GM12878 (cell line): ENCODE measurements at regions not wholly inside any gene's neighbourhood (a gene's known extent, or its start where the extent isn't known, plus 50 kb on each side); places are given as distances from the start of the nearest gene placed in this dataset.

Experiments used
- ATAC-seq: fragments of 200-7000 bp; cut with Tn5 transposase; 3 replicates; pipeline ENCODE4 v1.9.1; 2020; ENCODE audit warnings: mild to moderate bottlenecking, moderate library complexity
- BruUV-seq: library from RNA; stranded (reverse); fragments of 400-500 nt; replicated peaks from 2 replicates; lab custom pipeline; 2021; lab: Mats Ljungman, UMichigan
- CTCF ChIA-PET: fragments of 300-600 bp; sonication (Branson Sonifier 250); formaldehyde crosslinking; extraction: SDS; loops from one replicate; lab custom pipeline; 2021; ENCODE audit warnings: inconsistent platforms; lab: Yijun Ruan, JAX
- POLR2A ChIA-PET: fragments of 350-600 bp; formaldehyde crosslinking; extraction: SDS; loops from one replicate; lab custom pipeline; 2021; ENCODE audit warnings: inconsistent platforms; lab: Charles Lee
- RAD21 ChIA-PET: fragments of 300-600 bp; sonication (Branson Sonifier 250); formaldehyde crosslinking; loops from one replicate; lab custom pipeline; 2023; ENCODE audit warnings: antibody characterized with exemption; ENCODE audit not compliant: unreplicated experiment; lab: Charles Lee
- SMC1A ChIA-PET: fragments of 300-600 bp; sonication (Branson Sonifier 250); formaldehyde crosslinking; loops from one replicate; lab custom pipeline; 2023; ENCODE audit not compliant: unreplicated experiment, uncharacterized antibody; lab: Charles Lee
- DNase-seq: peaks from one replicate; pipeline ENCODE4 v3.0.0-alpha.2; 2011; ENCODE audit warnings: low read depth, low spot score
- FAIRE-seq: peaks from 3 replicates; lab custom pipeline; 2011; peaks lifted over from hg19 to GRCh38; lab: Jason Lieb, UNC
- H2AFZ ChIP-seq: 2 replicates; pipeline ENCODE4 v1.6.0; 2011; ENCODE audit warnings: low read depth, low read length, control low read depth; ENCODE audit not compliant: control insufficient read depth
- H3K27ac ChIP-seq: 2 replicates; pipeline ENCODE4 v1.5.1; 2011; ENCODE audit warnings: control low read depth; ENCODE audit not compliant: control insufficient read depth, insufficient read depth
- H3K27me3 ChIP-seq, 2 experiments: replicated peaks in 1 of 2; 2 replicates each; pipeline versions ENCODE4 v1.6.0 to v1.6.1; 2011; ENCODE audit warnings: low read length in 1 of 2; ENCODE audit not compliant: control insufficient read depth in 2 of 2, insufficient read depth in 2 of 2
- H3K36me3 ChIP-seq, 2 experiments: 2 replicates each; pipeline ENCODE4 v1.5.1; 2011; ENCODE audit warnings: low read length in 1 of 2; ENCODE audit not compliant: control insufficient read depth in 2 of 2, insufficient read depth in 2 of 2
- H3K4me1 ChIP-seq: 2 replicates; pipeline ENCODE4 v1.6.1; 2011; ENCODE audit warnings: mild to moderate bottlenecking, low read length, moderate library complexity, mixed read lengths; ENCODE audit not compliant: control insufficient read depth, insufficient read depth
- H3K4me2 ChIP-seq: 2 replicates; pipeline ENCODE4 v1.6.0; 2011; ENCODE audit warnings: control low read depth; ENCODE audit not compliant: control insufficient read depth, insufficient read depth
- H3K4me3 ChIP-seq: fragments of 200-600 bp; sonication (generic); 2 replicates; pipeline ENCODE4 v1.5.1; 2016
- H3K79me2 ChIP-seq: 2 replicates; pipeline ENCODE4 v1.6.0; 2011; ENCODE audit warnings: low read length; ENCODE audit not compliant: control insufficient read depth, insufficient read depth
- H3K9ac ChIP-seq: 2 replicates; pipeline ENCODE4 v1.8.0; 2011; ENCODE audit warnings: low read length, control low read depth, mixed read lengths; ENCODE audit not compliant: control insufficient read depth, insufficient read depth
- H3K9me3 ChIP-seq: replicated peaks from 3 replicates; pipeline ENCODE4 v1.5.1; 2011; ENCODE audit warnings: mild to moderate bottlenecking, low read length; ENCODE audit not compliant: control insufficient read depth, insufficient read depth
- H4K20me1 ChIP-seq: 2 replicates; pipeline ENCODE4 v1.6.0; 2011; ENCODE audit not compliant: control insufficient read depth, insufficient read depth
- CBFB ChIP-seq: IDR thresholded peaks from 2 replicates; pipeline ENCODE4 v1.6.1; 2016; ENCODE audit warnings: antibody characterized with exemption, low read depth
- CEBPB ChIP-seq, 2 experiments: fragments of 150-350 bp in 1 of 2; IDR thresholded peaks; 2 replicates each; pipeline ENCODE4 v1.6.1; 2012 to 2014; ENCODE audit warnings: low read depth in 2 of 2, low read length in 2 of 2, borderline replicate concordance in 1 of 2, inconsistent platforms in 1 of 2
- GABPA ChIP-seq: IDR thresholded peaks from 2 replicates; pipeline ENCODE4 v1.6.1; 2014; ENCODE audit warnings: antibody characterized with exemption, low read depth, mild to moderate bottlenecking, inconsistent platforms
- MYB ChIP-seq: fragments of 150-350 bp; IDR thresholded peaks from 2 replicates; pipeline ENCODE4 v1.6.1; 2014; ENCODE audit warnings: mild to moderate bottlenecking, low read depth, low read length, borderline replicate concordance
- NBN ChIP-seq: fragments of 450-650 bp; IDR thresholded peaks from 2 replicates; pipeline ENCODE4 v1.6.1; 2016
- NFXL1 ChIP-seq: fragments of 450-650 bp; IDR thresholded peaks from 2 replicates; pipeline ENCODE4 v1.6.1; 2017; ENCODE audit warnings: antibody characterized with exemption, mild to moderate bottlenecking, borderline replicate concordance
- NR2C2 ChIP-seq: IDR thresholded peaks from 2 replicates; pipeline ENCODE4 v1.6.1; 2011; ENCODE audit warnings: borderline replicate concordance, low read depth; ENCODE audit not compliant: control insufficient read depth, insufficient read length
- POLR2AphosphoS2 ChIP-seq: IDR thresholded peaks from 2 replicates; pipeline ENCODE4 v1.6.1; 2011; ENCODE audit warnings: low read depth, mild to moderate bottlenecking, low read length, improper control_type of control experiment, moderate library complexity
- SMAD5 ChIP-seq: IDR thresholded peaks from 2 replicates; pipeline ENCODE4 v1.6.1; 2016; ENCODE audit warnings: antibody characterized with exemption, low read depth
- SMARCA5 ChIP-seq: fragments of 450-650 bp; IDR thresholded peaks from 2 replicates; pipeline ENCODE4 v1.6.1; 2017; ENCODE audit warnings: mild to moderate bottlenecking
- SUZ12 ChIP-seq: fragments of 200-600 bp; sonication (generic); IDR thresholded peaks from one replicate; pipeline ENCODE4 v1.6.1; 2018; ENCODE audit warnings: antibody characterized with exemption, mild to moderate bottlenecking; ENCODE audit not compliant: unreplicated experiment
- TAF1 ChIP-seq: IDR thresholded peaks from 2 replicates; pipeline ENCODE4 v1.6.1; 2011; ENCODE audit warnings: mild to moderate bottlenecking, low read depth, low read length, borderline replicate concordance
- ZSCAN29 ChIP-seq: fragments of 450-650 bp; IDR thresholded peaks from 2 replicates; pipeline ENCODE4 v1.6.1; 2017; ENCODE audit warnings: mild to moderate bottlenecking, moderate library complexity
- WGBS: methylation state at CpG from one replicate; pipeline ENCODE4 v1.1.6; 2016; ENCODE audit warnings: low lambda C conversion rate; ENCODE audit not compliant: insufficient replicate concordance, insufficient coverage; ENCODE audit errors: missing lambda C conversion rate; 5-methylcytosine and 5-hydroxymethylcytosine counted together
- in situ Hi-C: fragments of 300-500 bp; cut with MboI; formaldehyde crosslinking; loops from 9 replicates; pipeline ENCODE4 v1.14.3; 2018; ENCODE audit warnings: mixed read lengths
- intact Hi-C: fragments of 100-400 bp; cut with micrococcal nuclease; formaldehyde crosslinking; loops from one replicate; pipeline ENCODE4 v1.14.2; 2022; ENCODE audit not compliant: unreplicated experiment
- TF ChIP-seq, protein P1 (sequence below): fragments of 450-650 bp; IDR thresholded peaks from 2 replicates; pipeline ENCODE4 v1.6.1; 2017; ENCODE audit warnings: mild to moderate bottlenecking, low read depth, inconsistent platforms; ENCODE audit not compliant: poor library complexity, severe bottlenecking
- TF ChIP-seq, protein P2 (sequence below): fragments of 450-650 bp; IDR thresholded peaks from 2 replicates; pipeline ENCODE4 v1.6.1; 2017; ENCODE audit warnings: mild to moderate bottlenecking, moderate library complexity

DNA sequence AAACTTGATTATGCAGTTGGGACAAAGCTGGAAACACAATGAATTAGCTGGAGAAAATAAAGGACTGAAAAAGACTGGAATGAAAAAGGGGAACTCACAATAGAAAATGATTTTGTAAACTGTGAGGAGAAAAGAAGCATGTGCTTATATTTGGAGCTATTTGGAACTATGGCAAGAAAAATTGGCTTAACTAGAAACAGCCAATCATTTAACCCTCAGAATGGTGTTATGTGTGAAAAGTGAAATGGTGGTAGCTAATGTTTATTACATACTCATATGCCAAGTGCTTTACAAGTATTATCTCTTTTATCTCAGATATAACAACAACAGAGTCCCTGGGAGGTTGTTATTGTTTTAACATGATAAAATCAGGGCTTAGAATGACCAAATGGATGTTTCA is 583.1 kb upstream of the SEL1L start:
- Histone ChIP-seq H3K27me3 (no peaks in the 10 kb centered on the region), H3K9ac (no peak overlapping the region)
- POLR2A ChIA-PET: no interaction called here
- TF ChIP-seq POLR2AphosphoS2: no peak
- no peak for TF ChIP-seq CEBPB (IDR thresholded peaks at IDR 0.05; ENCODE audit: borderline replicate concordance in 1 of 2, low read depth in 2 of 2, low read length in 2 of 2)
- TF ChIP-seq SUZ12: no peak
- no peak for TF ChIP-seq MYB
- TF ChIP-seq ZSCAN29: no peak
- no peak for TF ChIP-seq CBFB
- no peak for TF ChIP-seq GABPA
- TF ChIP-seq, all 136 proteins: peak for 0
- ATAC-seq (no peak), FAIRE-seq (no peak), DNase-seq (no peak)
- in situ Hi-C loops (no loop called here), intact Hi-C loops (no loop called here)
- Histone ChIP-seq H3K4me2 (no peak overlapping the region), H3K27ac (no peak overlapping the region), H3K9me3 (no peaks in the 10 kb centered on the region), H3K4me1 (no peaks in the 10 kb centered on the region), H3K4me3 (no peak overlapping the region), H3K79me2 (no peaks in the 10 kb centered on the region), H3K36me3 (no peaks in the 10 kb centered on the region), H4K20me1 (no peaks in the 10 kb centered on the region), H2AFZ (no peak overlapping the region)
- RAD21 ChIA-PET: no interaction called here
- CTCF ChIA-PET: no interaction called here
- no TSS peak for BruUV-seq
- SMC1A ChIA-PET: interaction anchor here (1.6 kb wide), 1 partner anchor 11 kb away, joined by 4 read pairs; no protein-coding TSS in a partner anchor

DNA sequence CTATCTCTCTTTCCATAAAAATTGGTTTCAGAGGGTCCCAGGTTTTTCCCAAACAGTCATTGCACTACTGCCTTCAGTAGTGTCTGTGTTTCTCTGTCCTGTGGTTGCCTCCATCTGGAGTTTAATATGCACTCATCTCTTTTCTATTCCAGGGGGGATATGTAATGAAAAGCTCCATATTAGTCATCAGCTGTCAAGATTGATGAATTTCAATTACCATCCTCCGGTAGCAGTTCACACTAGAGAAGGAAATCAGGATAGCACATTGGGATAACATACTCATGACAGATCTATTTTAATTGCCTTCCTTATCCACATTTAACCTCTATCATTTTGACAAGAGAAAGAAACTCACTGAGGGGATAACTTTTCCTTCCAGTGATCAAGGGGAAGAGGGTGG is 589.0 kb upstream of the SEL1L start:
- Histone ChIP-seq H3K79me2 (no peaks in the 10 kb centered on the region), H2AFZ (no peak overlapping the region), H3K4me1 (no peaks in the 10 kb centered on the region), H3K4me3 (no peak overlapping the region), H4K20me1 (no peaks in the 10 kb centered on the region), H3K9ac (no peak overlapping the region), H3K27me3 (no peaks in the 10 kb centered on the region), H3K27ac (no peak overlapping the region), H3K36me3 (no peaks in the 10 kb centered on the region), H3K4me2 (no peak overlapping the region), H3K9me3 (no peaks in the 10 kb centered on the region)
- no peak for ATAC-seq
- ChIA-PET SMC1A (no interaction called here), CTCF (no interaction called here), RAD21 (no interaction called here), POLR2A (no interaction called here)
- FAIRE-seq: no peak
- 0% methylated on average over 1 of the region's 1 CpG for WGBS
- no TSS peak for BruUV-seq
- in situ Hi-C loops: no loop called here
- no peak for DNase-seq
- intact Hi-C loops: no loop called here
- TF ChIP-seq SMAD5 (no peak), NBN (no peak), SMARCA5 (no peak), NR2C2 (no peak), NFXL1 (no peak), TAF1 (no peak), GABPA (no peak)
- TF ChIP-seq, protein P1, sequence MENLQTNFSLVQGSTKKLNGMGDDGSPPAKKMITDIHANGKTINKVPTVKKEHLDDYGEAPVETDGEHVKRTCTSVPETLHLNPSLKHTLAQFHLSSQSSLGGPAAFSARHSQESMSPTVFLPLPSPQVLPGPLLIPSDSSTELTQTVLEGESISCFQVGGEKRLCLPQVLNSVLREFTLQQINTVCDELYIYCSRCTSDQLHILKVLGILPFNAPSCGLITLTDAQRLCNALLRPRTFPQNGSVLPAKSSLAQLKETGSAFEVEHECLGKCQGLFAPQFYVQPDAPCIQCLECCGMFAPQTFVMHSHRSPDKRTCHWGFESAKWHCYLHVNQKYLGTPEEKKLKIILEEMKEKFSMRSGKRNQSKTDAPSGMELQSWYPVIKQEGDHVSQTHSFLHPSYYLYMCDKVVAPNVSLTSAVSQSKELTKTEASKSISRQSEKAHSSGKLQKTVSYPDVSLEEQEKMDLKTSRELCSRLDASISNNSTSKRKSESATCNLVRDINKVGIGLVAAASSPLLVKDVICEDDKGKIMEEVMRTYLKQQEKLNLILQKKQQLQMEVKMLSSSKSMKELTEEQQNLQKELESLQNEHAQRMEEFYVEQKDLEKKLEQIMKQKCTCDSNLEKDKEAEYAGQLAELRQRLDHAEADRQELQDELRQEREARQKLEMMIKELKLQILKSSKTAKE: no peak
- TF ChIP-seq, protein P2, sequence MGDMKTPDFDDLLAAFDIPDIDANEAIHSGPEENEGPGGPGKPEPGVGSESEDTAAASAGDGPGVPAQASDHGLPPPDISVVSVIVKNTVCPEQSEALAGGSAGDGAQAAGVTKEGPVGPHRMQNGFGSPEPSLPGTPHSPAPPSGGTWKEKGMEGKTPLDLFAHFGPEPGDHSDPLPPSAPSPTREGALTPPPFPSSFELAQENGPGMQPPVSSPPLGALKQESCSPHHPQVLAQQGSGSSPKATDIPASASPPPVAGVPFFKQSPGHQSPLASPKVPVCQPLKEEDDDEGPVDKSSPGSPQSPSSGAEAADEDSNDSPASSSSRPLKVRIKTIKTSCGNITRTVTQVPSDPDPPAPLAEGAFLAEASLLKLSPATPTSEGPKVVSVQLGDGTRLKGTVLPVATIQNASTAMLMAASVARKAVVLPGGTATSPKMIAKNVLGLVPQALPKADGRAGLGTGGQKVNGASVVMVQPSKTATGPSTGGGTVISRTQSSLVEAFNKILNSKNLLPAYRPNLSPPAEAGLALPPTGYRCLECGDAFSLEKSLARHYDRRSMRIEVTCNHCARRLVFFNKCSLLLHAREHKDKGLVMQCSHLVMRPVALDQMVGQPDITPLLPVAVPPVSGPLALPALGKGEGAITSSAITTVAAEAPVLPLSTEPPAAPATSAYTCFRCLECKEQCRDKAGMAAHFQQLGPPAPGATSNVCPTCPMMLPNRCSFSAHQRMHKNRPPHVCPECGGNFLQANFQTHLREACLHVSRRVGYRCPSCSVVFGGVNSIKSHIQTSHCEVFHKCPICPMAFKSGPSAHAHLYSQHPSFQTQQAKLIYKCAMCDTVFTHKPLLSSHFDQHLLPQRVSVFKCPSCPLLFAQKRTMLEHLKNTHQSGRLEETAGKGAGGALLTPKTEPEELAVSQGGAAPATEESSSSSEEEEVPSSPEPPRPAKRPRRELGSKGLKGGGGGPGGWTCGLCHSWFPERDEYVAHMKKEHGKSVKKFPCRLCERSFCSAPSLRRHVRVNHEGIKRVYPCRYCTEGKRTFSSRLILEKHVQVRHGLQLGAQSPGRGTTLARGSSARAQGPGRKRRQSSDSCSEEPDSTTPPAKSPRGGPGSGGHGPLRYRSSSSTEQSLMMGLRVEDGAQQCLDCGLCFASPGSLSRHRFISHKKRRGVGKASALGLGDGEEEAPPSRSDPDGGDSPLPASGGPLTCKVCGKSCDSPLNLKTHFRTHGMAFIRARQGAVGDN: no peak
